Sigmoid colon (tissue), 3 donors: ENCODE measurements at regions not wholly inside any gene's neighbourhood (a gene's known extent, or its start where the extent isn't known, plus 50 kb on each side); places are given as distances from the start of the nearest gene placed in this dataset.

Experiments used
- POLR2A ChIP-seq, 2 donors: fragments of 450-650 bp; IDR thresholded peaks; one replicate each; pipeline ENCODE4 v1.6.1; 2016; ENCODE audit warnings: antibody characterized with exemption in 2 of 2, mild to moderate bottlenecking in 2 of 2, moderate library complexity in 2 of 2
- TF ChIP-seq, protein P1 (sequence below), 4 experiments: fragments of 450-650 bp in 3 of 4; fragments of 200-600 bp in 1 of 4; IDR thresholded peaks; one replicate each; pipeline ENCODE4 v1.5.1; 2016 to 2019; ENCODE audit warnings: antibody characterized with exemption in 4 of 4, mild to moderate bottlenecking in 3 of 4, moderate library complexity in 2 of 4

DNA sequence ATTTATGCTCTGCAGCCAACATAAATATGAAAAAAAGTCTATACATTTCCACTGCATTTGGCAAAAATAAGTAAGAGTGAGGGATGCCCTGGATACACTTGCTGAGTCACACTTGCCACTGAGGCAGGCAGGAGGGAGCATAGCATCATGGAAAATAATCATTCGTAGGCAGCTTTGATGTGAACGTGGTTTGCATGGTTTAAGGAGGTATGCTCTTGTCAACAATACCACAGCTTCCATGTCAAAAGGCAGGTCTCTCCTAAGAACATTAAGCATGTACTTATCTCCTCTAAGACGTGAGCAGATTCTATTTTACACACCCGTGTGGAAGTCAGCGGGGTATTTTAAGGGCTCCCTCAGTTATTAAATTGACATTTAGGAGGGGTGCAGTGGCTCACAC is 89.2 kb upstream of the WDR11 start:
- TF ChIP-seq, protein P1, sequence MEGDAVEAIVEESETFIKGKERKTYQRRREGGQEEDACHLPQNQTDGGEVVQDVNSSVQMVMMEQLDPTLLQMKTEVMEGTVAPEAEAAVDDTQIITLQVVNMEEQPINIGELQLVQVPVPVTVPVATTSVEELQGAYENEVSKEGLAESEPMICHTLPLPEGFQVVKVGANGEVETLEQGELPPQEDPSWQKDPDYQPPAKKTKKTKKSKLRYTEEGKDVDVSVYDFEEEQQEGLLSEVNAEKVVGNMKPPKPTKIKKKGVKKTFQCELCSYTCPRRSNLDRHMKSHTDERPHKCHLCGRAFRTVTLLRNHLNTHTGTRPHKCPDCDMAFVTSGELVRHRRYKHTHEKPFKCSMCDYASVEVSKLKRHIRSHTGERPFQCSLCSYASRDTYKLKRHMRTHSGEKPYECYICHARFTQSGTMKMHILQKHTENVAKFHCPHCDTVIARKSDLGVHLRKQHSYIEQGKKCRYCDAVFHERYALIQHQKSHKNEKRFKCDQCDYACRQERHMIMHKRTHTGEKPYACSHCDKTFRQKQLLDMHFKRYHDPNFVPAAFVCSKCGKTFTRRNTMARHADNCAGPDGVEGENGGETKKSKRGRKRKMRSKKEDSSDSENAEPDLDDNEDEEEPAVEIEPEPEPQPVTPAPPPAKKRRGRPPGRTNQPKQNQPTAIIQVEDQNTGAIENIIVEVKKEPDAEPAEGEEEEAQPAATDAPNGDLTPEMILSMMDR (IDR thresholded peaks at IDR 0.05), result no peak
- no peak for TF ChIP-seq POLR2A (IDR thresholded peaks at IDR 0.05)
